Natural killer cell treated with Interleukin-12 subunit alpha and Interleukin-12 subunit beta and Interleukin-15 and Interleukin-18, amount 100 ng/mL, for 72 hours (primary cell): ENCODE measurements at regions not wholly inside any gene's neighbourhood (a gene's known extent, or its start where the extent isn't known, plus 50 kb on each side); places are given as distances from the start of the nearest gene placed in this dataset.
"Not testable (repeated sequence)": the region's sequence is repeated elsewhere in the genome, so short reads cannot be mapped to it uniquely, and the experiment has no call there.

Experiments
- ATAC-seq, 2 donors: fragments of 150-1000 bp; cut with Tn5 transposase in 1 of 2; sonication (Bioruptor Pico), chemical (Tn5 transposase) in 1 of 2; 2 replicates each; pipeline ENCODE4 v1.10.0; 2021
- DNase-seq: peaks from one replicate; pipeline ENCODE4 v3.0.0; 2022; ENCODE audit warnings: low spot score
- H3K27ac Mint-ChIP-seq, 2 donors: 1 replicate in 1 of 2; 2 replicates in 1 of 2; pipeline ENCODE4 v1.8.0; 2022; ENCODE audit warnings: mixed read lengths in 2 of 2, mild to moderate bottlenecking in 1 of 2, moderate library complexity in 1 of 2
- H3K27me3 Mint-ChIP-seq, 2 donors: 1 replicate in 1 of 2; 2 replicates in 1 of 2; pipeline ENCODE4 v1.8.0; 2022; ENCODE audit warnings: mixed read lengths in 2 of 2
- H3K36me3 Mint-ChIP-seq: one replicate; pipeline ENCODE4 v1.8.0; 2022; ENCODE audit warnings: mixed read lengths
- H3K4me1 Mint-ChIP-seq, 2 donors: 1 replicate in 1 of 2; 2 replicates in 1 of 2; pipeline ENCODE4 v1.8.0; 2022; ENCODE audit warnings: low read depth in 2 of 2, mixed read lengths in 2 of 2, mild to moderate bottlenecking in 1 of 2
- H3K4me3 Mint-ChIP-seq: one replicate; pipeline ENCODE4 v1.8.0; 2022; ENCODE audit warnings: mixed read lengths
- H3K9me3 Mint-ChIP-seq: 2 replicates; pipeline ENCODE4 v1.8.0; 2022; ENCODE audit warnings: mixed read lengths

- H3K4me3 Mint-ChIP-seq: no peak overlapping the region
- no peaks in the 10 kb centered on the region for H3K36me3 Mint-ChIP-seq
- no peak for ATAC-seq
- no peak for DNase-seq
- no peaks in the 10 kb centered on the region for H3K4me1 Mint-ChIP-seq
- H3K9me3 Mint-ChIP-seq: no peaks in the 10 kb centered on the region
- H3K27ac Mint-ChIP-seq: no peak overlapping the region
- peaks cover 3 to 4% of the 10 kb centered on the region in 2 donors for H3K27me3 Mint-ChIP-seq
Observed at GRCh38 chr12:97968641-97969197, 506.1 kb downstream of the RMST start.

DNA sequence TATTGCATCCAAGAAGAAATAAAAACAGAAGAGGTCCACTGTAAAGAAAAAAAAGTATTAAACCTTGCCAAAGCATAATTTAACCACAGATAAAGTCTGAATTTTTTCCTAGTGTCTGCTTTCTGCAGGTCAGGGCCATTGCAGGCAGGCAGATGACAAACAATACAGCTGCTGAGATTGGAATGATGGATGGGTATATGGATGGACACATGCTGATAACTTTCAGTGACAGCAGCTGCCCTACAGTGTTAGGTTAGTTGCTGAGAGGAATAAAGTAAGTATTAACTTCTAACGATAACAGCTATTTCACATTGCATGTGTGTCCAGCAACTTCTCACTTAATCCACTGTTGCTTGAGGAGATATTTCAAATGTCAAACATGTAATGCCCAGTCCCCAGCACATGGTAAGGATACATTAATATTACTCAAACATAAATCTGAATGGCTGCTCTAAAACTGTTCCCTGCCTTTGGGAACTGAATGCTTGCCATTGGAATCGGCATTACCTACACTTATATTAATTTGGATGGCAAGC, 515.3 kb downstream of the RMST start:
- H3K36me3 Mint-ChIP-seq: no peaks in the 10 kb centered on the region
- no peaks in the 10 kb centered on the region for H3K9me3 Mint-ChIP-seq
- H3K4me1 Mint-ChIP-seq: no peaks in the 10 kb centered on the region
- no peak for DNase-seq
- H3K4me3 Mint-ChIP-seq: no peak overlapping the region
- H3K27me3 Mint-ChIP-seq: no peaks in the 10 kb centered on the region
- ATAC-seq: no peak
- no peak overlapping the region for H3K27ac Mint-ChIP-seq

- no peaks in the 10 kb centered on the region for H3K9me3 Mint-ChIP-seq
- DNase-seq (no peak), ATAC-seq (no peak)
- H3K27ac Mint-ChIP-seq: no peak overlapping the region
- H3K27me3 Mint-ChIP-seq: no peaks in the 10 kb centered on the region
- H3K4me1 Mint-ChIP-seq: no peaks in the 10 kb centered on the region
- H3K36me3 Mint-ChIP-seq: no peaks in the 10 kb centered on the region
- H3K4me3 Mint-ChIP-seq: no peak overlapping the region
Observed at GRCh38 chr12:97982684-97983083, 520.1 kb downstream of the RMST start.

DNA sequence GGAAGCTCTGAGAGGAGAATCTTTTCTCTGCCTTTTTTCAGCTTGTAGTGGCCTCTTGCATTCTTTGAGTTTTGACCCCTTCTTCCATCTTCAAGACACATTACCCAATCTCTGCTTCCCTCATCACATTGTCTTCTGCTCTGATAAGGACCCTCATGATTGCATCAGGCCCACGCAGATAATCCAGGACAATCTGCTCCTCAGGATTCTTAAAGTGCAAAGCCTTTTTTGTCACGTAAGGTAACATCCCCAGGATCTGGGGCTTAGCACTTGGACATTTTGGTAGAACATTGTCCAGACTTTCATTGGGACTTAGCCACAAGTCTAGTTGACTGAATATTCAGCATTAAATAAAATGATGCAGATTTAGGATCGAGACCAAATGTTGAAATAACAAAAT, 521.2 kb downstream of the RMST start:
- no peaks in the 10 kb centered on the region for H3K9me3 Mint-ChIP-seq
- no peak overlapping the region for H3K4me3 Mint-ChIP-seq
- no peaks in the 10 kb centered on the region for H3K27me3 Mint-ChIP-seq
- no peak for DNase-seq
- no peaks in the 10 kb centered on the region for H3K36me3 Mint-ChIP-seq
- H3K27ac Mint-ChIP-seq: no peak overlapping the region
- ATAC-seq: no peak
- no peaks in the 10 kb centered on the region for H3K4me1 Mint-ChIP-seq

DNA sequence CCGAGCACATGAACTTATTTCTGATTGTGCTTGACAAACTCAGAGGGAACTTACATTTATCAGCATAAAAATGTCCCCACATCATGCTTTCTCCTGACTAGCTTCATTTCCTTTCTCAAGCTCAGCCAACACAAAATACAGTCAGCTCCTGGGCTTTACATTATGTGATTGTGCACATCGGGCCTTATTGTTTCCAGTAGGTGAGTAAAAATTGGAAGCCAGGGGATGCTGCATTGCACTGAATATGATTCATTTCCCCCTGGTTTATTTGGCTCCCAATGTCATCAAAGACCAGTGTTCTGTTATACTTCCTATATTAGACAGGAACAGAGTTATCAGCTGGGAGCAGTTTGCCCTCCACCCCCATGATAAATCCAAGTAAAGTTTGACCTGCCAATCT, 521.8 kb downstream of the RMST start:
- Mint-ChIP-seq H3K4me3 (no peak overlapping the region), H3K4me1 (no peaks in the 10 kb centered on the region), H3K9me3 (no peaks in the 10 kb centered on the region), H3K36me3 (no peaks in the 10 kb centered on the region), H3K27ac (no peak overlapping the region), H3K27me3 (no peaks in the 10 kb centered on the region)
- DNase-seq (no peak), ATAC-seq (no peak)

- ATAC-seq (no peak), DNase-seq (no peak)
- H3K36me3 Mint-ChIP-seq: no peaks in the 10 kb centered on the region
- H3K4me3 Mint-ChIP-seq: no peak overlapping the region
- no peaks in the 10 kb centered on the region for H3K27me3 Mint-ChIP-seq
- no peak overlapping the region for H3K27ac Mint-ChIP-seq
- H3K4me1 Mint-ChIP-seq: no peaks in the 10 kb centered on the region
- H3K9me3 Mint-ChIP-seq: no peaks in the 10 kb centered on the region
Observed at GRCh38 chr12:97984974-97985580, 522.5 kb downstream of the RMST start.

DNA sequence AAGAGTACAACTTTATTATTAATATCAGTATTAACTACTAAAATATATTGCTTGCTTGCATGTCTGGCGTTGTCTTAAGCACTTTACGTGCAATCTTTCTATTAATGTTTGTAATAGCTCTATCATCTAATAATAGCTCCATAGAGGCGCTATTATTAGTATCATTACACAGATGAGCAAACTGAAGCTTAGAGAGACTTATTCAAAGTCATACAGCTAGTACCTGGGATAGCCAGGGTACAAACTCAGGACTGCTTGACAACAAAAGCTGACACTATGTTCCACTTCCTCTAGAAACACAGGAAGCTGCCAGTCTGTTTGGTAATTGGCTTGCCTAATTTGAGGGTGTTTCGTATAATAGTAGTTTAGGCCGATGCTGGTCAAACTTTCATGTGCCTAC, 523.2 kb downstream of the RMST start:
- Mint-ChIP-seq H3K4me3 (no peak overlapping the region), H3K4me1 (no peaks in the 10 kb centered on the region), H3K9me3 (no peaks in the 10 kb centered on the region), H3K36me3 (no peaks in the 10 kb centered on the region), H3K27ac (no peak overlapping the region), H3K27me3 (no peaks in the 10 kb centered on the region)
- no peak for DNase-seq
- ATAC-seq: no peak

DNA sequence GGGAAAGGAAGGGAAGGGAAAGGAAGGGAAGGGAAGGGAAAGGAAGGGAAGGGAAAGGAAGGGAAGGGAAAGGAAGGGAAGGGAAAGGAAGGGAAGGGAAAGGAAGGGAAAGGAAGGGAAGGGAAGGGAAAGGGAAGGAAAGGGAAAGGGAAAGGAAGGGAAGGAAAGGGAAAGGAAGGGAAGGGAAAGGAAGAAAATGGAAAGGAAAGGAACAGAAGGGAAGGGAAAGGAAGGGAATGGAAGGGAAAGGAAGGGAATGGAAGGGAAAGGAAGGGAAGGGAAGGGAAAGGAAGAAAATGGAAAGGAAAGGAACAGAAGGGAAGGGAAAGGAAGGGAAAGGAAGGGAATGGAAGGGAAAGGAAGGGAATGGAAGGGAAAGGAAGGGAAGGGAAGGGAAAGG, 526.0 kb downstream of the RMST start:
- H3K4me1 Mint-ChIP-seq, H3K36me3 Mint-ChIP-seq, H3K9me3 Mint-ChIP-seq, ATAC-seq, DNase-seq, H3K27me3 Mint-ChIP-seq, H3K4me3 Mint-ChIP-seq, H3K27ac Mint-ChIP-seq: not testable (repeated sequence)

DNA sequence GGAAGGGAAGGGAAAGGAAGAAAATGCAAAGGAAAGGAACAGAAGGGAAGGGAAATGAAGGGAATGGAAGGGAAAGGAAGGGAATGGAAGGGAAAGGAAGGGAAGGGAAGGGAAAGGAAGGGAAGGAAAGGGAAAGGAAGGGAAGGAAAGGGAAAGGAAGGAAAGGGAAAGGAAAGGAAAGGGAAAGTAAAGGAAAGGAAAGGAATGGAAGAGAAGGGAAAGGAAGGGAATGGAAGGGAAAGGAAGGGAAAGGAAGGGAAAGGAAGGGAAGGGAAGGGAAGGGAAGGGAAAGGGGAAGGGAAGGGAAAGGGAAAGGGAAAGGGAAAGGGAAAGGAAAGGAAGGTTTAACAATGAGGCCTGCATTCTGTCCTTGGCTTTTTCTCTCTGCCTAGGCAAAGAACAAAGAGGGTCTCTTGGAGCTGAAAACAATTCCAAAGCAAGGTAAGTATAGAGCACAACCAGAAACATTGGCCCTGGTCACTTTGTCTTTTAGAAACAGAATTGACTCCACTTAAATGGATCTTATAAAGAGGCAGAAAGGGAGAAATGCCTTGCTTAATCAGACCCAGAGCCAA, 525.9 kb upstream of the TMPO start:
- H3K4me3 Mint-ChIP-seq: no peak overlapping the region
- no peak for ATAC-seq
- H3K36me3 Mint-ChIP-seq: no peaks in the 10 kb centered on the region
- H3K27ac Mint-ChIP-seq: no peak overlapping the region
- H3K9me3 Mint-ChIP-seq: no peaks in the 10 kb centered on the region
- H3K4me1 Mint-ChIP-seq: no peaks in the 10 kb centered on the region
- DNase-seq: no peak
- H3K27me3 Mint-ChIP-seq: no peaks in the 10 kb centered on the region

- no peak overlapping the region for H3K4me3 Mint-ChIP-seq
- no peaks in the 10 kb centered on the region for H3K27me3 Mint-ChIP-seq
- no peaks in the 10 kb centered on the region for H3K4me1 Mint-ChIP-seq
- H3K27ac Mint-ChIP-seq: no peak overlapping the region
- ATAC-seq (no peak), DNase-seq (no peak)
- H3K36me3 Mint-ChIP-seq: no peaks in the 10 kb centered on the region
- no peaks in the 10 kb centered on the region for H3K9me3 Mint-ChIP-seq
Observed at GRCh38 chr12:97994746-97995484, 520.5 kb upstream of the TMPO start.

DNA sequence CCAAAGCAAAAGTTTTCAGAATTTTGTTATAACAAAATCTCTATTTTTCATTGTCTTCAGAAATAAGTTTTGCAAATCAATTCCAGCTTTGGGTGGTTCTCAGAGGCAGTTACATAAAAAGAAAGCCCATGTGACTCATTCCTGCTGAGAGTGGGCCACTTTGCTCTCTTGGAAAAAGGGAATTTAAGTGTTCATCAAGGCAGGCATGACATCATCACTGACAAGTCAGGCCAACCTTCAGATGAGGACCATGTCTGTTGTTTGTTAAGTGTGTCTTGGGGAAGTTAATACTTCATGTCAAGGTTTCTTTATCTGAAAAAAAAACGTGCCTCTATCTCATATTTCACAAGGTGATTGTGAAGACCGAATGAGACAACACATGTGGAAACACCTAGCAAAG, 519.8 kb upstream of the TMPO start:
- Mint-ChIP-seq H3K27ac (no peak overlapping the region), H3K36me3 (no peaks in the 10 kb centered on the region), H3K4me1 (no peaks in the 10 kb centered on the region), H3K9me3 (no peaks in the 10 kb centered on the region), H3K4me3 (no peak overlapping the region), H3K27me3 (no peaks in the 10 kb centered on the region)
- ATAC-seq (no peak), DNase-seq (no peak)

DNA sequence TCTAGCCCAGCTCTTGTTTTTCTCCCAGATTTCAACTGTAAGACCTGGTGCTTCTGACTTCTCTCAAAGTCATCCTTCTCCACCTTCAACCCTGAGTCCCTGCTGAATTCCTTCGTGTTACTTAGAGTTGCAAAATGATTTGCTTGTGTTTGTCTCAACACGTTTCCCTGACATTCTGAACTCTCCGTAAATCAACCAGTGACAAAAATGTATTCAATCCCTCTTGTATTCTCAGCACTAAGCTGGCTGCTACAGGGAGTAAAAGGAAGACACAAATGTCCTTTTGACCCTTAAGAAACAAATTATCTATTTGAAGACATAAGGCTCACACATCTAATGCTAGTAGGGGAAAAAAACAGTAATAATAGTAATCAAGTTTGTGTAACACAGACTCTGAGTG, 514.0 kb upstream of the TMPO start:
- no peaks in the 10 kb centered on the region for H3K9me3 Mint-ChIP-seq
- H3K27ac Mint-ChIP-seq: no peak overlapping the region
- H3K36me3 Mint-ChIP-seq: no peaks in the 10 kb centered on the region
- ATAC-seq: no peak
- no peaks in the 10 kb centered on the region for H3K4me1 Mint-ChIP-seq
- DNase-seq: no peak
- H3K4me3 Mint-ChIP-seq: no peak overlapping the region
- peaks cover 5 to 22% of the 10 kb centered on the region in 2 donors for H3K27me3 Mint-ChIP-seq

- Mint-ChIP-seq H3K9me3 (peaks cover 1% of the 10 kb centered on the region), H3K4me1 (no peaks in the 10 kb centered on the region), H3K4me3 (no peak overlapping the region), H3K27me3 (peaks cover 5 to 22% of the 10 kb centered on the region in 2 donors), H3K36me3 (no peaks in the 10 kb centered on the region), H3K27ac (no peak overlapping the region)
- ATAC-seq (no peak), DNase-seq (no peak)
Observed at GRCh38 chr12:98002887-98003493, 512.4 kb upstream of the TMPO start.

DNA sequence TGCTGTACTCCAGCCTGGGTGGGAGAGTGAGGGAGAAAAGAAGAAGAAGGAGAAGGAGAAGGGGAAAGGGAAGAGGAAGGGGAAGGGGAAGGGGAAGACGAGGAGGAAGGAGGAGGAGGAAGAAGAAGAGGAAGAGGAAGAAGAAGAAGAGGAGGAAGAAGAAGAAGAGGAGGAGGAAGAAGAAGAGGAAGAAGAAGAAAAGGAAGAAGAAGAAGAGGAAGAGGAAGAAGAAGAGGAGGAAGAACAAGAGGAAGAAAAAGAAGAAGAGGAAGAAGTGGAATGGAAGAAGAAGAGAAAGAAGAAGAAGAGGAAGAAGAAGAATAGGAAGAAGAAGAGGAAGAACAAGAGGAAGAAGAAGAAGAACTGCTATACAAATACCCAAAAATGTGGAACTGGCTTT, 507.4 kb upstream of the TMPO start:
- peaks cover 8% of the 10 kb centered on the region for H3K9me3 Mint-ChIP-seq
- H3K36me3 Mint-ChIP-seq: no peaks in the 10 kb centered on the region
- no peak for ATAC-seq
- no peak overlapping the region for H3K4me3 Mint-ChIP-seq
- no peak overlapping the region for H3K27ac Mint-ChIP-seq
- H3K4me1 Mint-ChIP-seq: no peaks in the 10 kb centered on the region
- no peak for DNase-seq
- H3K27me3 Mint-ChIP-seq: peaks cover 4 to 19% of the 10 kb centered on the region in 2 donors
